ENCODE measurements at regions not wholly inside any gene's neighbourhood (a gene's known extent, or its start where the extent isn't known, plus 50 kb on each side); places are given as distances from the start of the nearest gene placed in this dataset.

GRCh38 chr11:81892770-81893635 is 840.7 kb downstream of the FAM181B start:
- no TSS peak for BruUV-seq (replicated peaks)
- TF ChIP-seq, protein P1, sequence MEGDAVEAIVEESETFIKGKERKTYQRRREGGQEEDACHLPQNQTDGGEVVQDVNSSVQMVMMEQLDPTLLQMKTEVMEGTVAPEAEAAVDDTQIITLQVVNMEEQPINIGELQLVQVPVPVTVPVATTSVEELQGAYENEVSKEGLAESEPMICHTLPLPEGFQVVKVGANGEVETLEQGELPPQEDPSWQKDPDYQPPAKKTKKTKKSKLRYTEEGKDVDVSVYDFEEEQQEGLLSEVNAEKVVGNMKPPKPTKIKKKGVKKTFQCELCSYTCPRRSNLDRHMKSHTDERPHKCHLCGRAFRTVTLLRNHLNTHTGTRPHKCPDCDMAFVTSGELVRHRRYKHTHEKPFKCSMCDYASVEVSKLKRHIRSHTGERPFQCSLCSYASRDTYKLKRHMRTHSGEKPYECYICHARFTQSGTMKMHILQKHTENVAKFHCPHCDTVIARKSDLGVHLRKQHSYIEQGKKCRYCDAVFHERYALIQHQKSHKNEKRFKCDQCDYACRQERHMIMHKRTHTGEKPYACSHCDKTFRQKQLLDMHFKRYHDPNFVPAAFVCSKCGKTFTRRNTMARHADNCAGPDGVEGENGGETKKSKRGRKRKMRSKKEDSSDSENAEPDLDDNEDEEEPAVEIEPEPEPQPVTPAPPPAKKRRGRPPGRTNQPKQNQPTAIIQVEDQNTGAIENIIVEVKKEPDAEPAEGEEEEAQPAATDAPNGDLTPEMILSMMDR (IDR thresholded peaks at IDR 0.05; ENCODE audit: unreplicated experiment), result no peak
- no peak for DNase-seq (ENCODE audit: unreplicated experiment)
- ChIA-PET CTCF (interaction anchor here (0.7 kb wide), 1 partner anchor 628 kb away, joined by 3 read pairs; no protein-coding TSS in a partner anchor), POLR2A (no interaction called here)
- no peak overlapping the region for H3K4me3 Mint-ChIP-seq (ENCODE audit: unreplicated experiment)
- intact Hi-C loops (cut with micrococcal nuclease), result no loop called here
- peaks cover 7% of the 10 kb centered on the region for H3K36me3 Mint-ChIP-seq (ENCODE audit: insufficient read depth, unreplicated experiment)
- no peak overlapping the region for H3K27ac Mint-ChIP-seq (ENCODE audit: low read depth, unreplicated experiment)
- no peaks in the 10 kb centered on the region for H3K9me3 Mint-ChIP-seq (ENCODE audit: unreplicated experiment)
- no peaks in the 10 kb centered on the region for H3K4me1 Mint-ChIP-seq (ENCODE audit: insufficient read depth, unreplicated experiment)
- peaks cover 27% of the 10 kb centered on the region for H3K27me3 Mint-ChIP-seq (ENCODE audit: insufficient read depth, unreplicated experiment)

DNA sequence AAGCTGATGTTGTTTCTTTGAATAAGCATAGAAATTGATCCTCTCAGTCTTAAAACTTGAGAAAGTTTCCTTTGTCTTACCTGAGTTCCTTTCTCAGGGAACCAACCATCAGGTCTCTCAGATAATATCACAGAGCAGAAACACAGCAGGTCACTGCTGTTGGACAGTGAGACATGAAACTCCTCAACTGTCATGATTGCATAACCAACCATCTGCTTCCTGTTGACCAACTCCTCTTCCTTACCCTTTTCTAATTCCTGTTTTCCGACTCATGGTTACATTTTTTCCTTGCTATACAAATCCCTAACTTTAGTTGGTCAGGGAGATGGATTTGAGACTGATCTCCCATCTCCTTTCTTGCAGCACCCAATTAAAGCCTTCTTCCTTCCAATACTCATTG is 845.3 kb downstream of the FAM181B start:
- Mint-ChIP-seq H3K9me3 (ENCODE audit: unreplicated experiment) (no peaks in the 10 kb centered on the region), H3K27me3 (ENCODE audit: insufficient read depth, unreplicated experiment) (peaks cover 36% of the 10 kb centered on the region), H3K4me3 (ENCODE audit: unreplicated experiment) (no peak overlapping the region), H3K4me1 (ENCODE audit: insufficient read depth, unreplicated experiment) (no peaks in the 10 kb centered on the region), H3K36me3 (ENCODE audit: insufficient read depth, unreplicated experiment) (peaks cover 7% of the 10 kb centered on the region), H3K27ac (ENCODE audit: low read depth, unreplicated experiment) (no peak overlapping the region)
- ChIA-PET POLR2A (no interaction called here), CTCF (no interaction called here)
- no peak for DNase-seq (ENCODE audit: unreplicated experiment)
- intact Hi-C loops (cut with micrococcal nuclease), result no loop called here
- TF ChIP-seq, protein P1 (IDR thresholded peaks at IDR 0.05; ENCODE audit: unreplicated experiment), result no peak
- no TSS peak for BruUV-seq (replicated peaks)

GRCh38 chr11:81887671-81888070 is 846.0 kb downstream of the FAM181B start:
- peaks cover 7% of the 10 kb centered on the region for H3K36me3 Mint-ChIP-seq (ENCODE audit: insufficient read depth, unreplicated experiment)
- ChIA-PET POLR2A (no interaction called here), CTCF (interaction anchor here (0.6 kb wide), 1 partner anchor 250 kb away, joined by 3 read pairs; no protein-coding TSS in a partner anchor)
- no peak for DNase-seq (ENCODE audit: unreplicated experiment)
- no peak overlapping the region for H3K4me3 Mint-ChIP-seq (ENCODE audit: unreplicated experiment)
- TF ChIP-seq, protein P1 (IDR thresholded peaks at IDR 0.05; ENCODE audit: unreplicated experiment), result no peak
- intact Hi-C loops (cut with micrococcal nuclease), result no loop called here
- H3K27me3 Mint-ChIP-seq (ENCODE audit: insufficient read depth, unreplicated experiment), result peaks cover 43% of the 10 kb centered on the region
- H3K9me3 Mint-ChIP-seq (ENCODE audit: unreplicated experiment), result no peaks in the 10 kb centered on the region
- H3K4me1 Mint-ChIP-seq (ENCODE audit: insufficient read depth, unreplicated experiment), result no peaks in the 10 kb centered on the region
- no peak overlapping the region for H3K27ac Mint-ChIP-seq (ENCODE audit: low read depth, unreplicated experiment)
- no TSS peak for BruUV-seq (replicated peaks)

DNA sequence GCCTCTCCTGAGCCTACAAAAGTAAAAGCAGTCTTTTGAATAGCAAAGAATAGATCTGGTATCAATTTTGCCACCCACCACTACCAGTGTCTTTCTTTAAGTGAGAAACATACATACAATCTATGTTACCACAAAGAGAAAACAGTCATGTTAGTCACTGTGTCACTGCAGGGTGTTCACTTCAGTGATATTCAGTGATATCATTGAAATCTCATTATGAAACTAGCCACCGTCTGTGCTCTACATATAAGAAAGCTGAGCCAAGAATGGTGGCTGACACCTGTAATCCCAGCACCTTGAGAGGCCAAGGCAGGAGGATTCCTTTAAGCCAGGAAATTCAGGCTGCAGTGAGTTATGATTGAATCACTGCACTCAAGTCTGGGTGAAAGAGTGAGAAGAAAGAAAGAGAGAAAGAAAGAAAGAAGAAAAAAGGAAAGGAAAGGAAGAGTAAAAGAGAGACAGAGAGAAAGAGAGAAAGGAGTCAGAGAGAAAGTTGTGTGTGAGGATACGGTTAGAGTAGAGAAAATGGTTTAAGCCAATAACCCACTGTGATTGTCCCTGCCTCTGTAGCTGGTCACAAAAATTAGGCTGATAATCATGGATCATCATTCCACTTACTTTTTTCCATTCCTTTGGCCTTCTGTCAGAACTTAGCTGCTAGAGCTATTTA is 847.1 kb downstream of the FAM181B start:
- Mint-ChIP-seq H3K27me3 (ENCODE audit: insufficient read depth, unreplicated experiment) (peaks cover 54% of the 10 kb centered on the region), H3K27ac (ENCODE audit: low read depth, unreplicated experiment) (no peak overlapping the region), H3K4me3 (ENCODE audit: unreplicated experiment) (no peak overlapping the region), H3K9me3 (ENCODE audit: unreplicated experiment) (no peaks in the 10 kb centered on the region), H3K36me3 (ENCODE audit: insufficient read depth, unreplicated experiment) (peaks cover 13% of the 10 kb centered on the region), H3K4me1 (ENCODE audit: insufficient read depth, unreplicated experiment) (no peaks in the 10 kb centered on the region)
- TF ChIP-seq, protein P1 (IDR thresholded peaks at IDR 0.05; ENCODE audit: unreplicated experiment), result no peak
- no TSS peak for BruUV-seq (replicated peaks)
- ChIA-PET POLR2A (no interaction called here), CTCF (interaction anchor here (0.7 kb wide), 1 partner anchor 24 kb away, joined by 3 read pairs; no protein-coding TSS in a partner anchor)
- DNase-seq (ENCODE audit: unreplicated experiment), result no peak
- intact Hi-C loops (cut with micrococcal nuclease), result no loop called here

Data from MCF 10A (cell line).